ENCODE measurements at regions not wholly inside any gene's neighbourhood (a gene's known extent, or its start where the extent isn't known, plus 50 kb on each side); places are given as distances from the start of the nearest gene placed in this dataset.

DNA sequence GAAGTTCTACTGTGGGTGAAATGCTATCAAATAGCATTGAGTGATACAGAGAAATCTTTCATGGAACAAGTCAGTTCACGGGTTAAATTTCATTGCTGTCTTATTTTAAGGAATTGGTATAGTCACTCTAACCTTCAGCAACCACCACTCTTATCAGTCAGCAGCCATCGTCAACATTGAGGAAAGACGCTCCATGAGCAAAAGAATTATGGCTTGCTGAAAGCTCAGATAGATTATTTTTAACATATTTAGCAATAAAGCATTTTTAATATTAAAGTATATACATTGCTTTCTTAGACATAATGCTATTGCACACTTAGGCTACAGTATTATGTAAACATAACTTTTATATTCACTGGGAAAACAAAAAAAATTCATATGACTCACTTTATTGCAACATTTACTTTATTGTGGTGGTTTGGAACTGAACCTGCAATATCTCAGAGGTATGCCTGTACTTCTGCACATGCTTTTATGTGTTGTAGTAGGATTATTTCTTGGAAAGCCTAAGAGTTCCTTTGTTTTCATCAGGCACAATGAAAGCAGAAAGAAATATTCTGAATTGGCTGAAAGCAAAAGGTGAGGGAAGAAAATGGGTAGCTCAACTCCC is 586.7 kb downstream of the GBA3 start:
- TF ChIP-seq ZNF510 (CRISPR knock-in tag; IDR thresholded peaks at IDR 0.05; ENCODE audit: low read depth) (no peak), ZMYM3 (CRISPR knock-in tag; IDR thresholded peaks at IDR 0.05) (no peak), CTCF (CRISPR knock-in tag; IDR thresholded peaks at IDR 0.05) (no peak), THAP7 (CRISPR knock-in tag; IDR thresholded peaks at IDR 0.05) (no peak), SP5 (CRISPR knock-in tag; IDR thresholded peaks at IDR 0.05; ENCODE audit: borderline replicate concordance, low read depth) (no peak), MXD4 (CRISPR knock-in tag; IDR thresholded peaks at IDR 0.05) (no peak), POLR2AphosphoS5 (IDR thresholded peaks at IDR 0.05; ENCODE audit: low read depth, low read length) (no peak), SIN3A (IDR thresholded peaks at IDR 0.05; ENCODE audit: borderline replicate concordance, low read depth, low read length) (no peak), ZKSCAN1 (IDR thresholded peaks at IDR 0.05; ENCODE audit: low read length) (no peak), MED13 (CRISPR knock-in tag; IDR thresholded peaks at IDR 0.05) (no peak)

Data from HepG2 (cell line).